ENCODE measurements at regions not wholly inside any gene's neighbourhood (a gene's known extent, or its start where the extent isn't known, plus 50 kb on each side); places are given as distances from the start of the nearest gene placed in this dataset.

GRCh38 chr13:50599046-50599445 is 244.4 kb downstream of the DLEU7 start:
- H3K4me3 ChIP-seq (ENCODE audit: low read depth, low read length), result no peak overlapping the region
- no peak for DNase-seq (ENCODE audit: low read depth)
- TF ChIP-seq, protein P1, sequence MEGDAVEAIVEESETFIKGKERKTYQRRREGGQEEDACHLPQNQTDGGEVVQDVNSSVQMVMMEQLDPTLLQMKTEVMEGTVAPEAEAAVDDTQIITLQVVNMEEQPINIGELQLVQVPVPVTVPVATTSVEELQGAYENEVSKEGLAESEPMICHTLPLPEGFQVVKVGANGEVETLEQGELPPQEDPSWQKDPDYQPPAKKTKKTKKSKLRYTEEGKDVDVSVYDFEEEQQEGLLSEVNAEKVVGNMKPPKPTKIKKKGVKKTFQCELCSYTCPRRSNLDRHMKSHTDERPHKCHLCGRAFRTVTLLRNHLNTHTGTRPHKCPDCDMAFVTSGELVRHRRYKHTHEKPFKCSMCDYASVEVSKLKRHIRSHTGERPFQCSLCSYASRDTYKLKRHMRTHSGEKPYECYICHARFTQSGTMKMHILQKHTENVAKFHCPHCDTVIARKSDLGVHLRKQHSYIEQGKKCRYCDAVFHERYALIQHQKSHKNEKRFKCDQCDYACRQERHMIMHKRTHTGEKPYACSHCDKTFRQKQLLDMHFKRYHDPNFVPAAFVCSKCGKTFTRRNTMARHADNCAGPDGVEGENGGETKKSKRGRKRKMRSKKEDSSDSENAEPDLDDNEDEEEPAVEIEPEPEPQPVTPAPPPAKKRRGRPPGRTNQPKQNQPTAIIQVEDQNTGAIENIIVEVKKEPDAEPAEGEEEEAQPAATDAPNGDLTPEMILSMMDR (IDR thresholded peaks at IDR 0.05; ENCODE audit: low read depth, low read length, missing control alignments), result no peak
- in situ Hi-C loops (cut with HindIII; ENCODE audit: low sequenced_read_pairs), result no loop called here

DNA sequence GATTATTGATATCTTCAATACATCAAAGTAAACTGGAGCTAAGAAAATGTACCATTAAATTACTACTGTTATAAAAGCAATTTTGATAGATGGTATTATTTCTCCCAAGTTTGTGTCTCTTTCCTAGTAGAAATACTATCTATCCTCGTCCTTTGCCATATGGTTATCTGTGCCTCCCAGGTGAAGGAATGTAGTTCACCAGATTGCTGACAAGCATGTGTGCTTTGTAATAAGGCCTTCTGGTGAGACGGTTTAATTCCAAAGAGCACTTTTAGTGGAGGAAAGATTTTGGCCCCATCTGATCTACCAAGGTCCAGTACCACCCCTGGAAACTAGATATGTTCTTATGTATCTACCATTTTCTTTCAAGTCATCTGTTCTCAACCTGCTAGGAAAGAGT is 243.6 kb downstream of the DLEU7 start:
- in situ Hi-C loops (cut with HindIII; ENCODE audit: low sequenced_read_pairs), result no loop called here
- no peak for DNase-seq (ENCODE audit: low read depth)
- no peak overlapping the region for H3K4me3 ChIP-seq (ENCODE audit: low read depth, low read length)
- TF ChIP-seq, protein P1 (IDR thresholded peaks at IDR 0.05; ENCODE audit: low read depth, low read length, missing control alignments), result no peak

DNA sequence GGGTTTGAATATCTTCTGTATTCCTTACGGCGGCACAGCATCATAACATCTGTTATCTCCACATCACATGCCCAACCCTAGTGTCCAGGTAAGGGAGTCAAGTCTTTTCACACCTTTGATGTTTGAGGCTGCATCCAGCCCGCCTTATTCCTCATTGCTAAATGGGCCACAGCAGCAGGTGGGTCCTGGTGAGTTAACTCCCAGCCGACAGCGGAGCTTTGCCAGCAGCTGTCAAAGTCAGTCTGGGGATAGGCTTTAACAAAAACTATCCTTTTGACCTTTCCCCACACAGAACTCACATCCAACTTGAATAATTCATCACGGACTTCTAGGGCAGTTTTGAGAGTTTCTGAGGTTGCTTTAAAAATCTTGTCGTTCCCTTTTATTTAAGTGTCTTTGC is 235.1 kb downstream of the DLEU7 start:
- H3K4me3 ChIP-seq (ENCODE audit: low read depth, low read length), result no peak overlapping the region
- DNase-seq (ENCODE audit: low read depth), result no peak
- TF ChIP-seq, protein P1 (IDR thresholded peaks at IDR 0.05; ENCODE audit: low read depth, low read length, missing control alignments), result no peak
- in situ Hi-C loops (cut with HindIII; ENCODE audit: low sequenced_read_pairs), result no loop called here

- TF ChIP-seq, protein P1 (IDR thresholded peaks at IDR 0.05; ENCODE audit: low read depth, low read length, missing control alignments), result no peak
- in situ Hi-C loops (cut with HindIII; ENCODE audit: low sequenced_read_pairs), result no loop called here
- DNase-seq (ENCODE audit: low read depth), result no peak
- H3K4me3 ChIP-seq (ENCODE audit: low read depth, low read length), result no peak overlapping the region
These were observed 234.5 kb downstream of the DLEU7 start for GRCh38 chr13:50609011-50609410.

DNA sequence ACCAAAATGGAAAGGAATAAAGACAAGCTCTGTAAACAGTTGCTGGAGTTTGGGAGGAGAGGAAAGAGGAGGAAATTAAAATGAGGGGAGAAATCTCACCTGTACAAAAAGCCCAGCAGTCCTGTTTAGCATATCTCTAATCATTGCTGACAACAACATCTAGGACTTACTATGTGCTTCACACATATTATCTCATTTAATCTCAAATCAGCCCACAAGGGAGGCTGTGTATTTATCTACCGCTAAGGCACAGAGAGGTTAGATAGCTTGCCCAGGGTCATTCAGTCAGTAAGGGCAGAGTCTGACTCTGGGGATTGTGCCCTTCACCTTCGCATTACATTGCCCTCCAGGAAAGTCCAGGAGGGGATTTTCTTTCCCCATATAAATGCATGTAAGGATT is 233.3 kb downstream of the DLEU7 start:
- TF ChIP-seq, protein P1 (IDR thresholded peaks at IDR 0.05; ENCODE audit: low read depth, low read length, missing control alignments), result no peak
- in situ Hi-C loops (cut with HindIII; ENCODE audit: low sequenced_read_pairs), result no loop called here
- no peak overlapping the region for H3K4me3 ChIP-seq (ENCODE audit: low read depth, low read length)
- DNase-seq (ENCODE audit: low read depth), result no peak

- in situ Hi-C loops (cut with HindIII; ENCODE audit: low sequenced_read_pairs), result no loop called here
- TF ChIP-seq, protein P1 (IDR thresholded peaks at IDR 0.05; ENCODE audit: low read depth, low read length, missing control alignments), result no peak
- DNase-seq (ENCODE audit: low read depth), result no peak
- H3K4me3 ChIP-seq (ENCODE audit: low read depth, low read length), result no peak overlapping the region
These were observed 232.2 kb downstream of the DLEU7 start for GRCh38 chr13:50611117-50611781.

Measured in astrocyte of the cerebellum (primary cell).